Activated CD4-positive, alpha-beta T cell treated with anti-CD3 and anti-CD28 coated beads, Interleukin-2, amount 10 ng/mL, durations not matched to agents 7 days and 5 days (primary cell): ENCODE measurements at regions not wholly inside any gene's neighbourhood (a gene's known extent, or its start where the extent isn't known, plus 50 kb on each side); places are given as distances from the start of the nearest gene placed in this dataset.

ENCODE experiments used
- CTCF ChIA-PET: fragments of 350-600 bp; sonication (Branson Sonifier 250); formaldehyde crosslinking; loops from one replicate; lab custom pipeline; 2021; ENCODE audit warnings: antibody characterized with exemption; lab: Charles Lee
- POLR2A ChIA-PET: fragments of 350-600 bp; sonication (Branson Sonifier 250); formaldehyde crosslinking; loops from one replicate; lab custom pipeline; 2021; ENCODE audit warnings: antibody characterized with exemption; lab: Charles Lee
- DNase-seq: peaks from one replicate; pipeline ENCODE4 v3.0.0-alpha.2; 2020
- H3K27ac Mint-ChIP-seq: one replicate; pipeline ENCODE4 v1.8.0; 2021; ENCODE audit warnings: mild to moderate bottlenecking, moderate library complexity, mixed read lengths
- H3K27me3 Mint-ChIP-seq: one replicate; pipeline ENCODE4 v1.8.0; 2021; ENCODE audit warnings: mixed read lengths
- H3K36me3 Mint-ChIP-seq: one replicate; pipeline ENCODE4 v1.8.0; 2021; ENCODE audit warnings: low read depth, mixed read lengths
- H3K4me1 Mint-ChIP-seq: one replicate; pipeline ENCODE4 v1.8.0; 2021; ENCODE audit warnings: mixed read lengths
- H3K4me3 Mint-ChIP-seq: one replicate; pipeline ENCODE4 v1.8.0; 2021; ENCODE audit warnings: mild to moderate bottlenecking, moderate library complexity, mixed read lengths
- H3K9me3 Mint-ChIP-seq: one replicate; pipeline ENCODE4 v1.8.0; 2021; ENCODE audit warnings: mixed read lengths

DNA sequence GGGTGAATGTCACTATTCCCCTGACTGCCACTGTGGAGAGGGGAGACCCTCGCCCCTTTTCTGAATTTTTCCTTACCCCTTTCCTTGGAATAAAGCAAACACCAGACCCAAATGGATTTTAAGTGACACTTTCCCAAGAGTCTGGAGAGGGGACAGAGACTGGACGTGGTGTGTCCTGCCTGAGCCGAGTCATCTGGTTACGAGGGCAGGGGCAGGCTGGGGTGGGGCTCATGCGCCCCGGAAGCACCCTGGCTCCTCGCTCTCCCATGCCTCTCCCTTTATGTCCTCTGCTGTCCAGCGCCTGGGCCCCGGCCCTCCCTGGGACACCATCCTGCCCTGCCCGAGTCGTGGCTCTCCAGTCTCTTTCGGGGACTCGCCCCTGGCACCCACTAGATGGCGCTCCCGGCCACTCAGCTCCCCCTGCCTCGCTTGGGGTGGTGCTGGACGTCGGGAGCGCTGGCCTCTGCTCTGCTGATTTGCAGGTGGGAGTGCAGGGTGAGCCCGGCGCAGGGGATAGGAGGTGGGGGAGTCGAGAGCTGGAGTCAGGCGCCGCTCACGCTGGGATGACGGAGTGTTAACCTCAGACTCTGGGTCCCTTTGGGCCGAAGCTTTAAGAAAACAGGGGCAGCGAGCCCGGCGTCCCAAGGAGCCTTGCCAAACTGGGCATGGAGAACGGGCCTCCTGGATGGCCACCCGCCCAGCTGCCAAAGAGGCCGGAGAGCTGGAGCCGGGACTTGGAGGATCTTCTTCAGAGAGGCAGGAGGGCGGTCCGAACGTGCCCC is 89.8 kb downstream of the RPS6KA4 start:
- peak; percentile 73 for DNase-seq
- peaks cover 2% of the 10 kb centered on the region for H3K9me3 Mint-ChIP-seq
- no peaks in the 10 kb centered on the region for H3K36me3 Mint-ChIP-seq
- H3K4me1 Mint-ChIP-seq: peaks cover 16% of the 10 kb centered on the region
- CTCF ChIA-PET: interaction anchor here (0.5 to 2.2 kb wide), 28 partner anchors 9 to 509 kb away, joined by 3 to 8 read pairs (median 3); no protein-coding TSS in a partner anchor
- peak overlapping the region; percentile 51 for H3K4me3 Mint-ChIP-seq
- no peak overlapping the region for H3K27ac Mint-ChIP-seq
- H3K27me3 Mint-ChIP-seq: peaks cover 23% of the 10 kb centered on the region
- POLR2A ChIA-PET: no interaction called here

DNA sequence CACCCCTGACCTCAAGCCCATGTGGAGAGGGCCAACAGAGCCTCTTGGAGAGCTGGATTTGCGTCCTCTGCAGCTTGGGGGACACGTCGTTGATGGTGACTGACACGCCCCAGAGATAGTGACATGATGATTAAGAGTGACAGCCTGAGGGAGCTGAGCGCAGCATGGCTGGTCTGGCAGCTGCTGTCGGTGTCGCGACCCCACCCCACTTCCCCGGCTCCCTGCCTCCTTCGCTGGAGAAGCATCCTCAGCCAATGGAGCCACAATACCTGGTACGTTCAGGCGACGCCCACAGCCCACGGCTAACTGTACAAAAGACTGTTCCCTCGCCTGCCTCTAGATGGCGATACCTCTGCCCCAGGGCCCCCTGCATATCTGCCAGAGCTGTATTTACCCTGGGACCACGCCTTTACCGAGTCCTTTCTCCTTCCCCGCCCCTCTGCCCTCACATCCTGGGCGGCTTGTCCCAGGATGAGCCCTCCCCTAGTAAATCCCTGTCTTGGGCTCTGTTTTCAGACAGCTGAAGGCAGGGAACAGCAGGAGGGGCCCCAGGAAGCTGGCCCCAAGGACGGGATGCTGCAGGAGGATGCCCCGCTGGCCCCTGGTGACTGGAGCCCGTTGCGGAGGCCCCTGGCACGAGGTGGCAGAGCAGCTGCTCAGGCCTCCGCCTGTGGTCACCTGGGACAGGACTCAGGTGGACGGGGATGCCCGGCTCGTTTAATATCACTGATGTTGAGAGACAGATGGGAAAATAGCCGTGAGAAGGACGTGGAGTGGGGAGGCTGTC is 90.6 kb downstream of the RPS6KA4 start:
- CTCF ChIA-PET: interaction anchor here (0.5 to 2.2 kb wide), 29 partner anchors 9 to 508 kb away, joined by 3 to 8 read pairs (median 3); no protein-coding TSS in a partner anchor
- H3K36me3 Mint-ChIP-seq: no peaks in the 10 kb centered on the region
- peak; percentile 76 for DNase-seq
- peaks cover 2% of the 10 kb centered on the region for H3K9me3 Mint-ChIP-seq
- no peak overlapping the region for H3K27ac Mint-ChIP-seq
- peaks cover 16% of the 10 kb centered on the region for H3K4me1 Mint-ChIP-seq
- peaks cover 23% of the 10 kb centered on the region for H3K27me3 Mint-ChIP-seq
- peak overlapping the region; percentile 12 for H3K4me3 Mint-ChIP-seq
- POLR2A ChIA-PET: no interaction called here

DNA sequence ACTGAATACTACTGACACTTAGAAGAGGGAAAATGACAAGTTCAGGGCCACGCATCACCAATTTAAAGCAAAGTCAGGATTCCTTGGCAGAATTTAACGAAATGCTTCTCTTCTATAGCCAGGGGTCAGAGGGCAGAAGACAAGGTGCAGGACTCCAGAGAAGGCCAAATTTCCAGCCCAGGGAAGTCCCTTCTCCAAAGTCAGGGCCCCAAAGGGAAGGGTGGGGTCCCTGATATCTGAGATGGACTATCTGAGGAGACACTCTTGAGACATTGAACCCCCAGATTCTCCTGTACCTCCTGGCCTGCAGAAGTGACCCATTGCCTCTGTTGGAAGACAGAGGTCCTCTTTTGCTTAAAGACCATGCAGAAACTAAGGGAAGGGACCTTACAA is 91.2 kb downstream of the RPS6KA4 start:
- H3K27me3 Mint-ChIP-seq: peaks cover 23% of the 10 kb centered on the region
- CTCF ChIA-PET: interaction anchor here (0.6 to 2.0 kb wide), 12 partner anchors 14 to 294 kb away, joined by 3 to 8 read pairs (median 3); no protein-coding TSS in a partner anchor
- H3K36me3 Mint-ChIP-seq: no peaks in the 10 kb centered on the region
- H3K4me1 Mint-ChIP-seq: peaks cover 16% of the 10 kb centered on the region
- H3K27ac Mint-ChIP-seq: no peak overlapping the region
- H3K9me3 Mint-ChIP-seq: no peaks in the 10 kb centered on the region
- no peak for DNase-seq
- POLR2A ChIA-PET: no interaction called here
- no peak overlapping the region for H3K4me3 Mint-ChIP-seq

DNA sequence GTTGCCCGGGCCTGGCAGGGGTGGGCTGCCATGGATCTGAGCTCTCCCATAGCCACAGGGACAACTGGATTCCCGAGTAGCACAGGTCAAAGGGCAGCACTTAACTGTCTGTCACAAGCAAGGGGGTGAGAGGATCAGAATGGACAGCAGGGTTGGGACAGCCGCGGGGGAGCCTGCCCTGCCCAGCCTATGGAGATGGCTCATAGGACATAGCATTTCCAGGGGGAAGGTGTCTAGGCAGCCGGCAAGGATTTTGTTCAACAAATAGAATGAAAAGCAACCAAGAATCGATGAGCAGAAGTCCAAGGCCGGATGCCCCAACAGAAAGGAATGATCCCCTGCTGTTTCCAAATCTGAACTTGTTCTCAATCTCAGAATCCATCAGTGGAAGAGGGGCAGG is 92.9 kb downstream of the RPS6KA4 start:
- Mint-ChIP-seq H3K4me1 (peaks cover 16% of the 10 kb centered on the region), H3K27me3 (peaks cover 22% of the 10 kb centered on the region)

DNA sequence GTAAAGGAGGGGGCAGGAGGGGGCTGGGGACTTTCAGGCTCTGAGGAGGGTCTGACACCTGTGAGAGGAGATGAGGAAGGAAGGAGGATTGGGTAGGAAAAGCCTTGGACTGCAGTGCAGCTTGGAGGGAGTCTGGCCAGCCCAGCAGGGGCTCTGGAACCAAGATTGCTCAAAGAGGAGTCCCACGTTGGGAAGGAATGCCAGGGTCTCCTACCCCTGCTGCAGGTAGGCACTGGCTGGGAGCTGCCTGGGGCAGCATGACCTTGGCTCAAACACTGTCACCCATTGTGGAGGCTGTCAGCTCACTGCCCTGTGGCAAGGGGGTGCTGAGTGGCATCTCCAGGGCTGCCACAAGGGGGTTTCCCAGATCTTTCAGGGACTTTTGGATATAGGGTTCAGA is 94.5 kb downstream of the RPS6KA4 start:
- Mint-ChIP-seq H3K27me3 (peaks cover 10% of the 10 kb centered on the region), H3K36me3 (no peaks in the 10 kb centered on the region), H3K27ac (no peak overlapping the region), H3K4me1 (peaks cover 10% of the 10 kb centered on the region), H3K4me3 (no peak overlapping the region), H3K9me3 (no peaks in the 10 kb centered on the region)
- CTCF ChIA-PET: no interaction called here
- POLR2A ChIA-PET: no interaction called here
- DNase-seq: no peak

More for the DNA sequence above, 92.9 kb downstream of the RPS6KA4 start:
- H3K4me3 Mint-ChIP-seq: no peak overlapping the region
- H3K9me3 Mint-ChIP-seq: no peaks in the 10 kb centered on the region
- DNase-seq: no peak
- POLR2A ChIA-PET: no interaction called here
- no peak overlapping the region for H3K27ac Mint-ChIP-seq
- CTCF ChIA-PET: interaction anchor here (0.7 kb wide), 1 partner anchor 56 kb away, joined by 3 read pairs; no protein-coding TSS in a partner anchor
- no peaks in the 10 kb centered on the region for H3K36me3 Mint-ChIP-seq

DNA sequence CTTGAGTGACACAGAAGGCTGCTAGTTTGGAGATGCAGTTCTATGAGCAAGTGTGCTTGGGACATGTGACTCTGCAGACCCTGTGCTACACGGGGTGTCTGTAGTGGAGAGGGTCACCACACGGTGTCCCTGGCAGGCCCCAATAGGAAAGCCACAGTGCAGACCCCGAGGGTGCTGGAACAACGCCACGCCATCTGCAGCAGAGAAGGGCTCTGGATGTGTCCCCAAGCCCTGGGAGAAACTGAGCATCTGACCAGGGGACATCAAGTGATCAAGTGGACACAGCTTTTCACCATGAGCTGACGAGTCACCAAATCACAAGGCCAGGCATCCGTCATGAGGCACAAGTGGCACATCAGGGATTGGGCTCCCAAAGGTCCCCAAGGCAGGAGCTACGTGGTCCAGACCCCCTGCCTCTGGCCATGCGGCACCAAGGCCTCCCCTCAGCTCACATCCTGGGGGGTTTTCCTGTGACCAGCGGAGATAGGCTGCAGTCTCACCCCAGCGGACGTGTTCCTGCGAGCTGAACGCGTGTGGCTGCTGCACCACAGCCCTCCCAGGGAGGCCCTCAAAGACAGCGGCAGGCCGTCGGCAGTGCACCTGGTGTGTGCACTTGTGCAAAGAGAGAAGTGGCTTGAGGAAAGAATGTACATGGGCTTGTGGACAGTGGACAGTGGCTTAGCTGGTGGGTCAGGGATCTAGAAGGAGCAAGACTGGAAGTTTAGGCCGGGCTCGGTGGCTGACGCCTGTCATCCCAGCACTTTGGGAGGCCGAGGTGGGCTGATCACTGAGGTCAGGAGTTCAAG is 96.7 kb downstream of the RPS6KA4 start:
- Mint-ChIP-seq H3K36me3 (no peaks in the 10 kb centered on the region), H3K27me3 (peaks cover 4% of the 10 kb centered on the region), H3K4me1 (no peaks in the 10 kb centered on the region), H3K9me3 (no peaks in the 10 kb centered on the region), H3K27ac (no peak overlapping the region), H3K4me3 (no peak overlapping the region)
- ChIA-PET POLR2A (no interaction called here), CTCF (interaction anchor here (1.2 kb wide), 1 partner anchor 10 kb away, joined by 4 read pairs; no protein-coding TSS in a partner anchor)
- DNase-seq: no peak

DNA sequence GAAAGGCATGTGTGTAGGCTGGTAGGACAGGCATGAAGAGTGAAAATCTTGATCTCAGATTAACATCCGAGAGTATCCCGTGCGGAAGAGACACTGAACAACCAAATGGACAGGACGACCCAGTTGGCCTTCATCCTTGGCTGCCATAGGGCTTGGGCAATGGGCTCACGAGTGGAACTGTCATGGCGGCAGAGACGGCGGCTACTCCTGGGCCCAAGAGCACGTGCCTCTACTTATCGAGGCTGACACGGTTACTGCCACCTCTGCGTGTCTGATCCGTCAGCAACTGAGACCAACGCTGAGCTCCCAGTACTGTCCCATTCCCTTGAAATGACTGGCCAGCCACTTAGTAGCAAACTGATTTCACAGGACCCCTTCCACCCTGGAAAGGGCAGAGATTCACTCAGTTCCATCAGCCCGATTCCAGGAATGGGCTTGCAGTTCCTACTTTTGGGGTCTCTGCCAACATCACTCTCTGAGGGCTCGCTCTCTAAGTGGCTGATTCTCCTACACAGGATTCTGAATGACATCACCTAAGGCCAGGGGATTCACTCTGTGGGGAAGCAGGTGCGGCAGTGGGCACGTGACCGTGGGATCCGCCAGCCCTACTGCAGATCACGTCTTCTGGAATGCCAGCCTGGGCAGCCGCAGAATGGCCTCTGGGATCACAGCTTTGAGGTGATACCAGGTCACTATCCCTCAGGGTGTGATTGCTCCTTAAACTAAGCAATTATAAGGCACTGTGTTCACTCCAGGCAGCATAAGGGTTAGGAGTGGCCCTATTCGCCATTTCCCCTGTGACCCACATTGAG is 97.8 kb downstream of the RPS6KA4 start:
- Mint-ChIP-seq H3K27ac (no peak overlapping the region), H3K27me3 (no peaks in the 10 kb centered on the region), H3K9me3 (no peaks in the 10 kb centered on the region), H3K36me3 (no peaks in the 10 kb centered on the region), H3K4me1 (no peaks in the 10 kb centered on the region), H3K4me3 (no peak overlapping the region)
- ChIA-PET CTCF (no interaction called here), POLR2A (no interaction called here)
- no peak for DNase-seq

DNA sequence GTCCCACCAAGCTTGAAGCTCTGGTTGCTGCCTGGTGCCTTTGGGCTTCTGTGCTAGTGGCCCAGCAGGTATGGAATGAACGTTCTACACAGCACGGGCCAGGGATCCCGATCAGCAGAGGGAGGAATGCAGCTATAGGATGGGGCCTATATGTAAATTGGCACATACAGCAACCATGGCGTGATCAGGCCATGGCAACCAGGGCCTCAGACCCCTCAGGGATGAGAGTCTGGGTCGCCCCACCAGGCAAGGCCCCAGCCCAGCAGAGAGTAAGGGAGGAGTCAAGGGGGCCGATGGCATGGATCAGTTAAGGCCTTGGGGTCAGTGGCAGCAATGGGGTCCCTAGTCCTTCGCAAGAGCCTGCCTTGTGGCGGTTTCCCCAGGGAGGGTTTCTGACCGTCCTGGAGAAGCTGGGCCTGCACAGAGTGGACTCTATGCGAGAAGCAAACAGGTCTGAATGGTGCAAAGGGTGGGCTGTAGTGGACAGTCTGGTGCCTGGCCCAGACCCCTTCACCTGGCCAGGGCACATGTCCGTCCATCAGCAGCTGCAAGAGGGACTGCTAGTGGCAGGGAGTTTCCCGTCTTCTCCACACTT is 98.2 kb upstream of the SLC22A11 start:
- DNase-seq: no peak
- Mint-ChIP-seq H3K4me3 (no peak overlapping the region), H3K9me3 (no peaks in the 10 kb centered on the region), H3K4me1 (no peaks in the 10 kb centered on the region), H3K27ac (no peak overlapping the region), H3K36me3 (no peaks in the 10 kb centered on the region), H3K27me3 (no peaks in the 10 kb centered on the region)
- ChIA-PET CTCF (interaction anchor here (1.5 kb wide), 1 partner anchor 9 kb away, joined by 5 read pairs; no protein-coding TSS in a partner anchor), POLR2A (no interaction called here)

DNA sequence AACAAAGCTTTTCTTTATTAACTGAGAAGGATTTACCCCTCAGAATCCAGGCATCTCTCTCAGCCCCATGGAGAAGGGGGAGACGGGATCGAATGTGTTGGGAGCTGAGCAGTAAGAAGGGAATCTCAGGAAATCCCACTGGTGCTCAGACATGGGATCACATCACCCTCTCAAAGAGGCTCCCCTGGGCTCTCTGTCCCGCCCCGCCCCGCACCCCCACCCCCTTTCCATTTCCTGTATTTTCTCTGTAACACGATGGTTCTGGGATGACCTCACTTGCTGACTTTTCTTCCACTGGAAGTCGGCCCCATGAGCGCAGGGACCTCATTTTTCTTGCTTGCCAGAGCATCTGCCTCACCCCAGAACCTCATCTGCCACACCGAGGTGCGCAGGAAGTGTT is 96.7 kb upstream of the SLC22A11 start:
- H3K36me3 Mint-ChIP-seq: no peaks in the 10 kb centered on the region
- H3K4me1 Mint-ChIP-seq: no peaks in the 10 kb centered on the region
- ChIA-PET POLR2A (no interaction called here), CTCF (interaction anchor here (1.5 kb wide), 1 partner anchor 10 kb away, joined by 5 read pairs; no protein-coding TSS in a partner anchor)
- no peak for DNase-seq
- no peaks in the 10 kb centered on the region for H3K27me3 Mint-ChIP-seq
- no peak overlapping the region for H3K27ac Mint-ChIP-seq
- H3K9me3 Mint-ChIP-seq: no peaks in the 10 kb centered on the region
- no peak overlapping the region for H3K4me3 Mint-ChIP-seq

DNA sequence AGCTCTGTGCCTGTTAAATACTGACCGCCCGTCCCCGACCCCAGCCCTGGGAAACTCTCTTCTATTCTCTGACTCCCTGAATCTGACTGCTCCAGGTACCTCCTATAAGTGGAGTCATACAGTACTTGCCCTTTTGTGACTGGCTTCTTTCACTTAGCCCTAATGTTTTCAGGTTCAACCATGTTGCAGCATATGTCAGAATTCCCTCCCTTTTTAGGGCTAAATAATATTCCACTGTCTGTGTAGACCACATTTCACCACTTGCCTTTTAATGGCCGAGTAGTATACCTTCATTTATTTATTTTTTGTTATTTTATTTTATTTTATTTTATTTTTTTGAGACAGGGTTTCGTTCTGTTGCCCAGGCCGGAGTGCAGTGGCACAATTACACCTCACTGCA is 96.1 kb upstream of the SLC22A11 start:
- H3K27ac Mint-ChIP-seq: no peak overlapping the region
- CTCF ChIA-PET: no interaction called here

DNA sequence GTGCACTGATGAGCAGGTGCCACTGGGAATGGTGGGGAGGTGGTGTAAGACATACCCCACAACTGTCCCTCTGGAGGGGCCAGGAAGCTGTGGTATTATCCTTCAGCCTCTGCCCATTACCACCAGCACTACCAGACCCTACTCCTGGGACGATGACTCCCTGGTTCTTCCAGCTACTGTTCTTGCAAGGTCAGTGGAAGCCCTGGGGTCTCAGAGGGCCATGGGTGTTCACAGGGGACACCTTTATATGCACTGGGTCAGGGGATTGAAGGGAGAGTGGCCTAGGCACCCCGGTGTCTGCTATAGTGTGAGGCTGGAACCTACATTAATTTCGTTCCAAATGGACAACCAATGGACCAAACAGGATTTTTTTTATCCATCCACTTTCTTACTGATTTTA is 94.7 kb upstream of the SLC22A11 start:
- no peaks in the 10 kb centered on the region for H3K27me3 Mint-ChIP-seq
- H3K36me3 Mint-ChIP-seq: no peaks in the 10 kb centered on the region
- CTCF ChIA-PET: no interaction called here
- H3K9me3 Mint-ChIP-seq: no peaks in the 10 kb centered on the region
- no peak overlapping the region for H3K27ac Mint-ChIP-seq
- H3K4me3 Mint-ChIP-seq: no peak overlapping the region
- DNase-seq: no peak
- no peaks in the 10 kb centered on the region for H3K4me1 Mint-ChIP-seq
- POLR2A ChIA-PET: no interaction called here

More for the DNA sequence above, 96.1 kb upstream of the SLC22A11 start:
- Mint-ChIP-seq H3K9me3 (no peaks in the 10 kb centered on the region), H3K4me3 (no peak overlapping the region), H3K36me3 (no peaks in the 10 kb centered on the region), H3K4me1 (no peaks in the 10 kb centered on the region), H3K27me3 (no peaks in the 10 kb centered on the region)
- POLR2A ChIA-PET: no interaction called here
- DNase-seq: no peak
